ENCODE measurements at regions not wholly inside any gene's neighbourhood (a gene's known extent, or its start where the extent isn't known, plus 50 kb on each side); places are given as distances from the start of the nearest gene placed in this dataset.
A peak's percentile ranks its signal among the peaks of the same experiment; 100 is the strongest.

- no peak for DNase-seq (ENCODE audit: low read depth)
Observed at GRCh38 chr1:22314706-22315105, 136.9 kb upstream of the ZBTB40 start.

- DNase-seq (ENCODE audit: low read depth) = no peak
Observed at GRCh38 chr1:22315315-22316078, 136.2 kb upstream of the ZBTB40 start.

- DNase-seq (ENCODE audit: low read depth) = peak; percentile 4
Observed at GRCh38 chr1:22317231-22317919, 134.3 kb upstream of the ZBTB40 start.

GRCh38 chr1:22317920-22318243, 133.8 kb upstream of the ZBTB40 start:
- DNase-seq (ENCODE audit: low read depth) = no peak

GRCh38 chr1:22318279-22318981, 133.2 kb upstream of the ZBTB40 start:
- no peak for DNase-seq (ENCODE audit: low read depth)

- no peak for DNase-seq (ENCODE audit: low read depth)
Observed at GRCh38 chr1:22319608-22320007, 132.0 kb upstream of the ZBTB40 start.

- DNase-seq (ENCODE audit: low read depth) = no peak
Observed at GRCh38 chr1:22320587-22321344, 130.9 kb upstream of the ZBTB40 start.

- no peak for DNase-seq (ENCODE audit: low read depth)
Observed at GRCh38 chr1:22321917-22322316, 129.7 kb upstream of the ZBTB40 start.

- no peak for DNase-seq (ENCODE audit: low read depth)
Observed at GRCh38 chr1:22323141-22323845, 128.4 kb upstream of the ZBTB40 start.

- no peak for DNase-seq (ENCODE audit: low read depth)
Observed at GRCh38 chr1:22323846-22324504, 127.7 kb upstream of the ZBTB40 start.

GRCh38 chr1:22325531-22326371, 125.9 kb upstream of the ZBTB40 start:
- no peak for DNase-seq (ENCODE audit: low read depth)

GRCh38 chr1:22326372-22326915, 125.2 kb upstream of the ZBTB40 start:
- no peak for DNase-seq (ENCODE audit: low read depth)

- DNase-seq (ENCODE audit: low read depth) = no peak
Observed at GRCh38 chr1:22326931-22327330, 124.7 kb upstream of the ZBTB40 start.

- no peak for DNase-seq (ENCODE audit: low read depth)
Observed at GRCh38 chr1:22327411-22327810, 124.2 kb upstream of the ZBTB40 start.

- DNase-seq (ENCODE audit: low read depth) = no peak
Observed at GRCh38 chr1:22328331-22329147, 123.1 kb upstream of the ZBTB40 start.

- no peak for DNase-seq (ENCODE audit: low read depth)
Observed at GRCh38 chr1:22329148-22329515, 122.5 kb upstream of the ZBTB40 start.

GRCh38 chr1:22330092-22330759, 121.4 kb upstream of the ZBTB40 start:
- no peak for DNase-seq (ENCODE audit: low read depth)

- no peak for DNase-seq (ENCODE audit: low read depth)
Observed at GRCh38 chr1:22330760-22331119, 120.9 kb upstream of the ZBTB40 start.
